ENCODE measurements at regions not wholly inside any gene's neighbourhood (a gene's known extent, or its start where the extent isn't known, plus 50 kb on each side); places are given as distances from the start of the nearest gene placed in this dataset.
"Not testable (repeated sequence)": the region's sequence is repeated elsewhere in the genome, so short reads cannot be mapped to it uniquely, and the experiment has no call there.

DNA sequence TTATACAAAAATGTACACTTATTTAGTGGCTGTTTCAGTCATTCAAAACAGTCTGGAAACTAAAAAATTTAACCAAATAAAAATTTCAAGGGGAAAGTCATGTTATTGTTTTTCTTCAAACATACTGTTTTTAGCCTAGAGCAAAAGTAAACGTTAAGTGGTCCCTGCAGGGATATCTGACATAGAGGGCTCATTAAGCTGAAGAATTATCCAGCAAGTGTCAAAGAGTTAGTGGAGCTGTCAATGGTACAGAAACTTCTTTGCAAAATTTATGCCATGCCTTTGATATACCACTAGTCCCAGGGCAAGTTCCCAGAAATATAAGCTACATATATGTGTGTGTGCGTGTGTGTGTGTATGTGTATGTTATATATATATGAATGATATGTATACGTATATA is 894.2 kb downstream of the KCNJ2 start:
- intact Hi-C loops (cut with micrococcal nuclease) = no loop called here

- intact Hi-C loops (cut with micrococcal nuclease) = no loop called here
Observed at GRCh38 chr17:71067669-71068407, 898.5 kb downstream of the KCNJ2 start.

DNA sequence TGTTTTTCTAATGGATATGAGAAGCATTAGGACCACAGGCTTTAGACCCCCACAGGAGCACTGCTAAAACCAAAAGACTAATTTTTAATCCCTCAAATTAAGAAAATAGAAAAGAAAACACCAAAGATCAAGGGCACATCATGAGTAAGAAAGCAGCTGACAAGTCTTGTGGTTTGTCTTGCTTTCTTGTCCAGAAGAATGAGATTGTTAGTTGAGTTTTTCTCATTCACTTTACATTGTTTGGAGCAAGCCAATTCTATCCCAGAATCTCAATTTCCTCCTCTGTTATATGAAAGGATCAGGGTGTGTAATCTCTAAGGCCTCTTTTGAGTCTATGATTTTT is 899.0 kb downstream of the KCNJ2 start:
- intact Hi-C loops (cut with micrococcal nuclease) = no loop called here

DNA sequence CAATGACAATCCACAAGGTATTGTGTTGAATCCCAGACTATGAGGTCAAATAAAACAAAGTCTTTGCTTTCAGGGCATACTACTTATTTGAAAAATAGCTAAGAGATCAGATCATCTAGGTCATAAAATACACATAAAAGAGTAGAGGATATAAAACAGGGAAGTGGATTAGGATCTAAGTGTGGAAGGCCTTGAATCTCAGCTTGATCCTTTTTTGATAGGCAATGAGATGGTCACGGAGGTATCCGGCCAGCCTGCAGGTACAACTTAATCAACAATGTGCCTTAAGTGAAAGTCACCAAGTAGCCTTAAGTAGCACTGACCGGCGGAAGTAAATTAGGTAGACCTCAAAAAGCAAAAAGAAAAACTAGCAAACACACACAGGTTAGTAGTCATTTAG is 901.7 kb downstream of the KCNJ2 start:
- intact Hi-C loops (cut with micrococcal nuclease) = no loop called here

DNA sequence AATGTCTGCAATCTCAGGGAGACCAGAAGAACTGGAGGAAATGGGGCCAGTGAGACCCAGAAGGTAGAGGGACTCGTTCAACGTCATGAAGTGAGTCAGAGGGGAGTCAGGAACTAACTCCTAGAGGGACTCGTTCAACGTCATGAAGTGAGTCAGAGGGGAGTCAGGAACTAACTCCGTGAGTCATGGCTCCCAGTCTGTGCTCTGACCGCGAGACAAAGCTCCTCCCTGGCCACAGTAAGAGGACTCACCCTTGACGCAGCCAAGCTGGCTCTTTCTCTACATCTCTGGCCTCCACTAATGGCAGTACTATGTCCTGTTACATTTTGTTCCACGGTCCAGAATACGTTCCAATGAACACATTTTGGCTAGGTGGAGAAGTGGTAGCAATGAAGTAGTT is 902.5 kb downstream of the KCNJ2 start:
- intact Hi-C loops (cut with micrococcal nuclease) = no loop called here

- intact Hi-C loops (cut with micrococcal nuclease) = loop anchor here (5.0 kb wide), 1 partner anchor 314 kb away; no protein-coding TSS in a partner anchor
Observed at GRCh38 chr17:71080937-71081336, 911.6 kb downstream of the KCNJ2 start.

DNA sequence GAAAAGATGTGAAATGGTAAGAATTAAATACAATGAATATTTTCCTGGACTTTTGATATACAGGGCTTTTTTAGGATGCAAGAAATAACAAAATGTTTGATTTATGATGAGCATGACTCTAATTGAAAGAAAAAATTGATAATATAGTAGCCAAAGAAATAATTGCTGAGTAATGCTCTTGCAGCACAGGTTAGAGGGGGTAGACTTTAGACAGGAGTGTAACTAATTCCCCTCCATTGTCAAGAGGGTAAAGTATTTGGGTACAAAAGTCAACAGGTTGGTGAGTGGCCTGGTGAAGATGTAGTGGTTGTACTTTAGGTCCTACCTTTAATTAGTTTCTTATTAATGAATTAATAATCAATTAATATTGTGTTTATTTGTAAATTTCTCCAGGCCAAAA is 912.3 kb downstream of the KCNJ2 start:
- intact Hi-C loops (cut with micrococcal nuclease) = loop anchor here (5.0 kb wide), 1 partner anchor 314 kb away; no protein-coding TSS in a partner anchor

DNA sequence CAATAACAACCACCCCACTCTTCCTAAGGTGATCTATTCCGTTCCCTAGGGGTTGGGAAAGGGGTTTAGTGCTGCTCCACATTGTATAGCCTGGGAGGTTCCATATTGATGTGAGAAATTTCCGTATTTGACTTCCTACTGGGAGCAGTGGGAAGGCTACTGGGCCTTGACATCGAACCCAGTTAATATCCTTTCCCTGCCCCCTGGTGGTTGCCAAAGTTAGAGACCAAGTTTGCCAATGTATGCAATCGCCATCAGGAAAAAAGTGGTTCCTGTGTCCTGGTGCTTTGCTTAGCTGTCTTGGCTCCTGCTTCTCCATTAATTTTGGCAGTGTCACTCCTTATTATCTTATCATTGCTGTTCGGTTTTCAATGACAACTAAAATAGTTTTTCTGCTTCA is 914.9 kb downstream of the KCNJ2 start:
- intact Hi-C loops (cut with micrococcal nuclease) = loop anchor here (5.0 kb wide), 1 partner anchor 317 kb away; no protein-coding TSS in a partner anchor

DNA sequence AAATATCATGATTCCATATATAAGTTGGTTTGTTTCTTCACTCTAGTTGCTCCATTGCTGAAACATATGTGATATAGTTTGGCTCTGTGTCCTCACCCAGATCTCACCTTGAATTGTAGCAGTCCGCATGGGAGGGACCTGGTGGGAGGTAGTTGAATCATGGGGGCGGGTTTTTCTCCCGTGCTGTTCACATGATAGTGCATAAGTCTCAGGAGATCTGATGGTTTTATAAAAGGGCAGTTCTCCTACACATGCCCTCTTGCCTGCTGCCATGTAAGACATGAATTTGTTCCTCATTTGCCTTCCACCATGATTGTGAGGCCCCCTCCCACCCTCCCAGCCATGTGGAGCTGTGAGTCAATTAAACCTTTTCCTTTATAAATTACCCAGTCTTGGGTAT is 915.5 kb downstream of the KCNJ2 start:
- intact Hi-C loops (cut with micrococcal nuclease) = loop anchor here (5.0 kb wide), 1 partner anchor 318 kb away; no protein-coding TSS in a partner anchor

GRCh38 chr17:71085238-71086033 is 916.1 kb downstream of the KCNJ2 start:
- intact Hi-C loops (cut with micrococcal nuclease) = no loop called here

DNA sequence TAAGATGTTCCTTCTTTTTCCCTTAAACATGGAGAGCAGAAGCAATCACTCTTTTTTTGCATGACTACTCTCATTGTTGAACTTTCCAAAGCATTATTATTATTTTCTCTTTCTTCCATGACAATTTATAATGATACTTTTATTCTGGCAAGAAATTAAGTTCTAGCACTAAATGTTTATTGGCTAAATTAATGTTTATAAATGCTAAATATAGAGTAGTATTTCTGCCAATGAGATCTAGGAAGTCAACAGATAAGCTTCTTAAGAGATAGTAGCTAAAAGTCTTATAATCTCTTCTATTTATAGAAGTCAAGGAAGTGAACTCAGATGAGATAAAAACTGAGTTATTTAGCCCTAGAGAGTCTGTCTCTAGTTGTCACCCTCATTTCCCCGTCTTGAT is 920.1 kb downstream of the KCNJ2 start:
- intact Hi-C loops (cut with micrococcal nuclease) = no loop called here

- intact Hi-C loops (cut with micrococcal nuclease) = no loop called here
Observed at GRCh38 chr17:71098071-71098470, 928.7 kb downstream of the KCNJ2 start.

- intact Hi-C loops (cut with micrococcal nuclease) = no loop called here
Observed at GRCh38 chr17:71099003-71099714, 929.8 kb downstream of the KCNJ2 start.

GRCh38 chr17:71102777-71103176 is 933.4 kb downstream of the KCNJ2 start:
- intact Hi-C loops (cut with micrococcal nuclease) = no loop called here

GRCh38 chr17:71104225-71104624 is 934.9 kb downstream of the KCNJ2 start:
- intact Hi-C loops (cut with micrococcal nuclease) = no loop called here

GRCh38 chr17:71106056-71106455 is 936.7 kb downstream of the KCNJ2 start:
- intact Hi-C loops (cut with micrococcal nuclease) = not testable (repeated sequence)

- intact Hi-C loops (cut with micrococcal nuclease) = no loop called here
Observed at GRCh38 chr17:71107136-71107535, 937.8 kb downstream of the KCNJ2 start.

GRCh38 chr17:71109697-71110096 is 940.4 kb downstream of the KCNJ2 start:
- intact Hi-C loops (cut with micrococcal nuclease) = no loop called here

GRCh38 chr17:71110326-71110725 is 941.0 kb downstream of the KCNJ2 start:
- intact Hi-C loops (cut with micrococcal nuclease) = no loop called here

- intact Hi-C loops (cut with micrococcal nuclease) = no loop called here
Observed at GRCh38 chr17:71111460-71111859, 942.1 kb downstream of the KCNJ2 start.

DNA sequence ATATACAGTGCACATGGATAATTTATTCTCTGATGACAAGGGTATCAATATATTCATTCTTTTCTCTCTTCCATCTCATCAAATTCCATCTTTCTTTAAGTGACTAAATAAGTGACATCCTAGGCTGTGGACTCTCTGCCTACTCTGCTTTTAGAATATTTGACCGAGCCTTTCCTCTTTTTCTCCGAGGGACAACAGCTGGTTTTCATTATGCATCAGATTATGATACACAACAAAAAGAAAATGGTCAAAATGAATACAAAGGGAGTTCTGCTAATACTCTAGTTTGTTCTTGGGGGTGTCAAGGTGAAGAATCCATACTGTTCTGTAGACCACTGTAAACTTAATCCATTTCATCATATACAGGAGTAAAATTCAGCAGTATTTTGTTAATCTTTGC is 942.6 kb downstream of the KCNJ2 start:
- intact Hi-C loops (cut with micrococcal nuclease) = no loop called here

DNA sequence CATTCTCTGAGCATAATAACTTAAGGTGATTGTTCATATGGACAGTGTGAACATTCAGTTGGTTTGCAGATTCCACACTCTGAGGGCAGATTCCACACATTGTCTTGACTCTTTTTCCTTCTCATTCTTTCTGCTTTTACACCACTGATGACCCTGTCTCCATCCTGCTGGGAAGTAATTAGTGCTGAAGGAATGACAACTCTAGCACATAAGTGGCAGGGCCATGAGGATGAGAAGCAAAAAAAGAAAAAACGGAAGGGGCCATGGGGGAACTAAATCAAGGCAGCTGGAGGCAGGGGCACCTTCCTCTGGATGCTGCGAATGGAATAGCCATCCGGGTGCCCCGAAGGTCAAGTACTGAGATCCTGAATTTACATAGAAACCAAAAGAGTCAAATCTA is 944.0 kb downstream of the KCNJ2 start:
- intact Hi-C loops (cut with micrococcal nuclease) = no loop called here
